A673 (cell line): ENCODE measurements at regions not wholly inside any gene's neighbourhood (a gene's known extent, or its start where the extent isn't known, plus 50 kb on each side); places are given as distances from the start of the nearest gene placed in this dataset.
A peak's percentile ranks its signal among the peaks of the same experiment; 100 is the strongest.
"Not testable (repeated sequence)": the region's sequence is repeated elsewhere in the genome, so short reads cannot be mapped to it uniquely, and the experiment has no call there.

Experiments used
- BruUV-seq: library from RNA; stranded (reverse); fragments of 400-500 nt; replicated peaks from 2 replicates; lab custom pipeline; 2021; lab: Mats Ljungman, UMichigan
- CTCF ChIA-PET: fragments of 300-600 bp; sonication (Branson Sonifier 250); formaldehyde crosslinking; loops from one replicate; lab custom pipeline; 2022; ENCODE audit warnings: antibody characterized with exemption; lab: Charles Lee
- POLR2A ChIA-PET: fragments of 300-600 bp; sonication (Branson Sonifier 250); formaldehyde crosslinking; loops from one replicate; lab custom pipeline; 2022; ENCODE audit warnings: antibody characterized with exemption; ENCODE audit not compliant: low non-redundant PET; lab: Charles Lee
- DNase-seq: peaks from one replicate; pipeline ENCODE4 v3.0.0-alpha.2; 2015; ENCODE audit warnings: low spot score
- H3K27ac ChIP-seq: fragments of 200-600 bp; sonication (generic); 2 replicates; pipeline ENCODE4 v1.5.1; 2016; ENCODE audit warnings: mixed run types, low read depth, mild to moderate bottlenecking, mixed read lengths, antibody characterized with exemption, low read length; ENCODE audit not compliant: poor library complexity, severe bottlenecking
- H3K27me3 ChIP-seq: fragments of 200-600 bp; sonication (generic); replicated peaks from 2 replicates; pipeline ENCODE4 v1.6.1; 2017; ENCODE audit warnings: mixed run types, low read depth, mild to moderate bottlenecking, mixed read lengths, antibody characterized with exemption, low read length; ENCODE audit not compliant: insufficient read depth, poor library complexity
- H3K36me3 ChIP-seq: fragments of 200-600 bp; sonication (generic); 2 replicates; pipeline ENCODE4 v1.6.1; 2016; ENCODE audit warnings: mixed run types, mild to moderate bottlenecking, mixed read lengths, antibody characterized with exemption, low read length; ENCODE audit not compliant: insufficient read depth, poor library complexity, severe bottlenecking
- H3K4me1 ChIP-seq: fragments of 200-600 bp; sonication (generic); 2 replicates; pipeline ENCODE4 v1.6.1; 2017; ENCODE audit warnings: mixed run types, mild to moderate bottlenecking, mixed read lengths, antibody characterized with exemption, low read length; ENCODE audit not compliant: insufficient read depth, poor library complexity, severe bottlenecking
- H3K4me3 ChIP-seq: fragments of 200-600 bp; sonication (generic); 2 replicates; pipeline ENCODE4 v1.5.1; 2016; ENCODE audit warnings: low read depth, mixed run types, mild to moderate bottlenecking, mixed read lengths, low read length; ENCODE audit not compliant: poor library complexity, severe bottlenecking
- H3K9me3 ChIP-seq: fragments of 200-600 bp; sonication (generic); 2 replicates; pipeline ENCODE4 v1.6.1; 2016; ENCODE audit warnings: mixed run types, low read depth, mild to moderate bottlenecking, mixed read lengths, antibody characterized with exemption, low read length; ENCODE audit not compliant: poor library complexity, severe bottlenecking
- CTCF ChIP-seq: fragments of 300-800, 200-600 bp; sonication (generic); conservative IDR thresholded peaks from 2 replicates; pipeline ENCODE4 v1.5.1; 2017; ENCODE audit warnings: low read depth, mild to moderate bottlenecking, antibody characterized with exemption, low read length, moderate library complexity, mixed read lengths
- EZH2 ChIP-seq: fragments of 200-600 bp; sonication (generic); IDR thresholded peaks from 2 replicates; pipeline ENCODE4 v1.6.1; 2017; ENCODE audit warnings: borderline replicate concordance, low read depth, mild to moderate bottlenecking, mixed read lengths, antibody characterized with exemption, low read length; ENCODE audit not compliant: poor library complexity, severe bottlenecking
- intact Hi-C: fragments of 100-400 bp; cut with micrococcal nuclease; formaldehyde crosslinking; loops from one replicate; pipeline ENCODE4 v1.10.0; 2022; ENCODE audit not compliant: unreplicated experiment

GRCh38 chr3:48068886-48069285 is 52.7 kb upstream of the MAP4 start:
- H3K36me3 ChIP-seq: peaks cover 3% of the 10 kb centered on the region
- no peaks in the 10 kb centered on the region for H3K9me3 ChIP-seq
- CTCF ChIA-PET: no interaction called here
- H3K4me3 ChIP-seq: no peak overlapping the region
- POLR2A ChIA-PET: no interaction called here
- intact Hi-C loops: no loop called here
- no TSS peak for BruUV-seq
- H3K27ac ChIP-seq: peak overlapping the region; percentile 70
- no peak for DNase-seq
- no peaks in the 10 kb centered on the region for H3K27me3 ChIP-seq
- TF ChIP-seq EZH2 (no peak), CTCF (no peak)
- peaks cover 17% of the 10 kb centered on the region for H3K4me1 ChIP-seq

DNA sequence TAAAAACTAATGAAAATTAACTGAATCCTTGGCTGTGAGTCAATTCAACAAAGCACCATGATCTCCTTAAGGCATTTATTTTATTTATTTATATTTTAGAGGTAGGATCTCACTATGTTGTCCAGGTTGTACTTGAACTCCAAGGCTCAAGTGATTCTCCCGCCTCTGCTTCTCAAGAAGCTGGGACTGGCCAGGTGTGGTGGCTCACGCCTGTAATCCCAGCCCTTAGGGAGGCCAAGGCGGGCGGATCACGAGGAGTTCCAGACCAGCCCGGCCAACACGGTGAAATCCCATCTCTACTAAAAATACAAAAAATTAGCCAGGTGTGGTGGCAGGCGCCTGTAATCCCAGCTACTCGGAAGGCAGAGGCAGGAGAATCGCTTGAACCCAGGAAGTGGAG is 52.1 kb upstream of the MAP4 start:
- H3K27ac ChIP-seq, intact Hi-C loops, BruUV-seq, CTCF ChIA-PET, H3K36me3 ChIP-seq, DNase-seq, H3K27me3 ChIP-seq, H3K4me3 ChIP-seq, POLR2A ChIA-PET, H3K9me3 ChIP-seq: not testable (repeated sequence)
- peaks cover 17% of the 10 kb centered on the region for H3K4me1 ChIP-seq

GRCh38 chr3:48067271-48067670 is 51.1 kb upstream of the MAP4 start:
- H3K27me3 ChIP-seq: no peaks in the 10 kb centered on the region
- H3K36me3 ChIP-seq: peaks cover 3% of the 10 kb centered on the region
- intact Hi-C loops: no loop called here
- no peaks in the 10 kb centered on the region for H3K9me3 ChIP-seq
- ChIA-PET CTCF (no interaction called here), POLR2A (no interaction called here)
- BruUV-seq: no TSS peak
- peaks cover 17% of the 10 kb centered on the region for H3K4me1 ChIP-seq
- TF ChIP-seq EZH2 (no peak), CTCF (no peak)
- no peak overlapping the region for H3K27ac ChIP-seq
- H3K4me3 ChIP-seq: no peak overlapping the region
- no peak for DNase-seq
